Adrenal gland (tissue), 9 donors: ENCODE measurements at regions not wholly inside any gene's neighbourhood (a gene's known extent, or its start where the extent isn't known, plus 50 kb on each side); places are given as distances from the start of the nearest gene placed in this dataset.
"Not testable (repeated sequence)": the region's sequence is repeated elsewhere in the genome, so short reads cannot be mapped to it uniquely, and the experiment has no call there.

ENCODE experiments used
- DNase-seq, 7 donors: peaks; one replicate each; pipeline ENCODE4 v3.0.0-alpha.2; 2019 to 2020
- H3K27ac ChIP-seq, 5 donors: fragments of 200-600 bp; sonication (generic) in 4 of 5; 1 replicate in 3 of 5; 2 replicates in 2 of 5; pipeline versions ENCODE4 v1.5.1 to v1.8.0; 2016 to 2020; ENCODE audit warnings: mild to moderate bottlenecking in 1 of 5
- H3K27me3 ChIP-seq: fragments of 200-600 bp; 2 replicates; pipeline ENCODE4 v1.8.0; 2021
- H3K36me3 ChIP-seq, 2 donors: fragments of 200-600 bp; replicated peaks in 1 of 2; 1 replicate in 1 of 2; 2 replicates in 1 of 2; pipeline versions ENCODE4 v1.5.1 to v1.8.0; 2018 to 2022
- H3K4me1 ChIP-seq, 2 donors: fragments of 200-600 bp; replicated peaks in 1 of 2; 1 replicate in 1 of 2; 2 replicates in 1 of 2; pipeline versions ENCODE4 v1.5.1 to v1.8.0; 2018 to 2021
- H3K4me3 ChIP-seq, 4 donors: fragments of 200-600 bp; sonication (generic) in 3 of 4; one replicate each; pipeline ENCODE4 v1.5.1; 2016 to 2018
- H3K9me3 ChIP-seq, 3 donors: fragments of 200-600 bp; sonication (generic) in 1 of 3; replicated peaks in 1 of 3; 1 replicate in 2 of 3; 2 replicates in 1 of 3; pipeline versions ENCODE4 v1.5.1 to v1.8.0; 2016 to 2021
- CTCF ChIP-seq, 6 experiments: fragments of 450-650 bp in 4 of 6; fragments of 200-600 bp in 2 of 6; sonication (generic) in 1 of 6; IDR thresholded peaks; 1 replicate in 5 of 6; 2 replicates in 1 of 6; pipeline versions ENCODE4 v1.5.1 to v1.8.0; 2016 to 2021; ENCODE audit warnings: antibody characterized with exemption in 6 of 6, mild to moderate bottlenecking in 2 of 6, moderate library complexity in 1 of 6
- POLR2A ChIP-seq, 2 donors: fragments of 450-650 bp; IDR thresholded peaks; one replicate each; pipeline ENCODE4 v1.6.1; 2017; ENCODE audit warnings: antibody characterized with exemption in 2 of 2, mild to moderate bottlenecking in 2 of 2, moderate library complexity in 1 of 2
- WGBS, 4 donors: extraction: QIAGEN DNeasy Blood & Tissue Kit in 2 of 4; methylation state at CpG; one replicate each; pipeline versions ENCODE4 v1.1.5 to v1.1.7; 2013 to 2017; 5-methylcytosine and 5-hydroxymethylcytosine counted together
- intact Hi-C, 2 donors: fragments of 100-400 bp; cut with DNase I; formaldehyde crosslinking; loops; one replicate each; pipeline versions ENCODE4 v1.14.1 to v1.15.0; 2022 to 2023
- donor health status: healthy with polysubstance abuse.
- donor health status: Bipolar disorder and iron deficiency.
- donor health status: DM: yes; HTN: yes; CAD: no.
- donor health status: DM: no; HTN: no; CAD: no.
- donor health status: DM: no; HTN: no; CAD: no.

- no peak for DNase-seq
- Histone ChIP-seq H3K27me3 (no peaks in the 10 kb centered on the region), H3K27ac (no peak overlapping the region), H3K4me3 (no peak overlapping the region), H3K4me1 (no peaks in the 10 kb centered on the region), H3K36me3 (no peaks in the 10 kb centered on the region), H3K9me3 (no peaks in the 10 kb centered on the region)
- TF ChIP-seq POLR2A (IDR thresholded peaks at IDR 0.05) (no peak), CTCF (IDR thresholded peaks at IDR 0.05) (no peak)
- intact Hi-C loops, result no loop called here
Measured at GRCh38 chr10:120039046-120039445, 146.5 kb downstream of the SEC23IP start.

- Histone ChIP-seq H3K27ac (no peak overlapping the region), H3K4me1 (no peaks in the 10 kb centered on the region), H3K4me3 (no peak overlapping the region), H3K9me3 (no peaks in the 10 kb centered on the region), H3K27me3 (no peaks in the 10 kb centered on the region), H3K36me3 (no peaks in the 10 kb centered on the region)
- WGBS, 4 donors, result 72 to 85% (median 83%) methylated on average over 6 of the region's 6 CpGs
- intact Hi-C loops, result no loop called here
- no peak for TF ChIP-seq CTCF (IDR thresholded peaks at IDR 0.05)
- TF ChIP-seq POLR2A (IDR thresholded peaks at IDR 0.05), result no peak
- no peak for DNase-seq
Measured at GRCh38 chr10:120039826-120040225, 147.3 kb downstream of the SEC23IP start.

GRCh38 chr10:120041807-120042559 is 149.5 kb downstream of the SEC23IP start:
- WGBS, 4 donors, result 64 to 75% (median 74%) methylated on average over 5 to 12 of the region's 12 CpGs
- Histone ChIP-seq H3K9me3 (no peaks in the 10 kb centered on the region), H3K36me3 (no peaks in the 10 kb centered on the region), H3K27ac (no peak overlapping the region), H3K4me3 (no peak overlapping the region), H3K4me1 (no peaks in the 10 kb centered on the region), H3K27me3 (no peaks in the 10 kb centered on the region)
- intact Hi-C loops, result no loop called here
- DNase-seq, result no peak
- TF ChIP-seq CTCF (IDR thresholded peaks at IDR 0.05) (no peak), POLR2A (IDR thresholded peaks at IDR 0.05) (no peak)

- DNase-seq, result no peak
- TF ChIP-seq POLR2A (IDR thresholded peaks at IDR 0.05) (no peak), CTCF (IDR thresholded peaks at IDR 0.05) (no peak)
- no peak overlapping the region for H3K4me3 ChIP-seq
- H3K36me3 ChIP-seq, result no peaks in the 10 kb centered on the region
- H3K27ac ChIP-seq, result no peak overlapping the region
- no peaks in the 10 kb centered on the region for H3K4me1 ChIP-seq
- intact Hi-C loops, result no loop called here
- no peaks in the 10 kb centered on the region for H3K27me3 ChIP-seq
- H3K9me3 ChIP-seq, result no peaks in the 10 kb centered on the region
Measured at GRCh38 chr10:120042705-120043104, 150.2 kb downstream of the SEC23IP start.

GRCh38 chr10:120047373-120047772 is 154.8 kb downstream of the SEC23IP start:
- DNase-seq, H3K9me3 ChIP-seq, H3K36me3 ChIP-seq, intact Hi-C loops, H3K4me3 ChIP-seq, H3K27ac ChIP-seq, H3K27me3 ChIP-seq, H3K4me1 ChIP-seq: not testable (repeated sequence)
- 85 to 95% (median 92%) methylated on average over 7 of the region's 7 CpGs for WGBS, 4 donors
